GM23248 (cell line): ENCODE measurements at regions not wholly inside any gene's neighbourhood (a gene's known extent, or its start where the extent isn't known, plus 50 kb on each side); places are given as distances from the start of the nearest gene placed in this dataset.

Experiments used
- EZH2 ChIP-seq: fragments of 200-600 bp; sonication (generic); IDR thresholded peaks from 2 replicates; pipeline ENCODE4 v1.6.1; 2018; ENCODE audit warnings: antibody characterized with exemption, mild to moderate bottlenecking; ENCODE audit not compliant: insufficient read depth, poor library complexity, severe bottlenecking
- EZH2phosphoT487 ChIP-seq: fragments of 200-600 bp; sonication (generic); IDR thresholded peaks from 2 replicates; pipeline ENCODE4 v1.6.1; 2018; ENCODE audit warnings: antibody characterized with exemption, moderate library complexity, mild to moderate bottlenecking, low read depth; ENCODE audit not compliant: insufficient read depth

- TF ChIP-seq EZH2 (no peak), EZH2phosphoT487 (no peak)
These were observed 76.5 kb downstream of the CDCA7 start for GRCh38 chr2:173431191-173431590.
